Sigmoid colon (tissue), 6 donors: ENCODE measurements at regions not wholly inside any gene's neighbourhood (a gene's known extent, or its start where the extent isn't known, plus 50 kb on each side); places are given as distances from the start of the nearest gene placed in this dataset.

Experiments used
- DNase-seq: peaks from one replicate; pipeline ENCODE4 v3.0.0-alpha.2; 2019
- H3K27ac ChIP-seq, 4 donors: fragments of 200-600 bp; sonication (generic); one replicate each; pipeline ENCODE4 v1.5.1; 2016 to 2019; ENCODE audit warnings: mild to moderate bottlenecking in 1 of 4
- H3K27me3 ChIP-seq, 3 donors: fragments of 200-600 bp; sonication (generic); one replicate each; pipeline ENCODE4 v1.5.1; 2019; ENCODE audit warnings: mild to moderate bottlenecking in 1 of 3
- H3K36me3 ChIP-seq, 4 donors: fragments of 200-600 bp; sonication (generic); one replicate each; pipeline ENCODE4 v1.5.1; 2016 to 2019
- H3K4me1 ChIP-seq, 4 donors: fragments of 200-600 bp; sonication (generic); one replicate each; pipeline ENCODE4 v1.5.1; 2017 to 2019
- H3K4me3 ChIP-seq, 4 donors: fragments of 200-600 bp; sonication (generic); one replicate each; pipeline ENCODE4 v1.5.1; 2017 to 2019; ENCODE audit warnings: mild to moderate bottlenecking in 2 of 4, moderate library complexity in 1 of 4
- H3K9me3 ChIP-seq, 4 donors: fragments of 200-600 bp in 3 of 4; sonication (generic) in 3 of 4; one replicate each; pipeline versions ENCODE4 v1.5.1 to v1.6.1; 2013 to 2019
- EP300 ChIP-seq, 4 donors: sonication (generic); formaldehyde crosslinking; IDR thresholded peaks; one replicate each; pipeline ENCODE4 v1.6.1; 2017; ENCODE audit warnings: antibody characterized with exemption in 4 of 4
- POLR2A ChIP-seq, 2 donors: fragments of 450-650 bp; IDR thresholded peaks; one replicate each; pipeline ENCODE4 v1.6.1; 2016; ENCODE audit warnings: antibody characterized with exemption in 2 of 2, mild to moderate bottlenecking in 2 of 2, moderate library complexity in 2 of 2
- POLR2AphosphoS5 ChIP-seq, 4 donors: sonication (generic); formaldehyde crosslinking; IDR thresholded peaks; one replicate each; pipeline ENCODE4 v1.6.1; 2017; ENCODE audit warnings: antibody characterized with exemption in 4 of 4
- WGBS, 2 donors: extraction: QIAGEN DNeasy Blood & Tissue Kit; methylation state at CpG; one replicate each; pipeline ENCODE4 v1.1.7; 2013; 5-methylcytosine and 5-hydroxymethylcytosine counted together
- intact Hi-C: fragments of 100-400 bp; cut with DNase I; formaldehyde crosslinking; loops from one replicate; pipeline ENCODE4 v1.15.1; 2023
- TF ChIP-seq, protein P1 (sequence below), 4 experiments: fragments of 450-650 bp in 3 of 4; fragments of 200-600 bp in 1 of 4; IDR thresholded peaks; one replicate each; pipeline ENCODE4 v1.5.1; 2016 to 2019; ENCODE audit warnings: antibody characterized with exemption in 4 of 4, mild to moderate bottlenecking in 3 of 4, moderate library complexity in 2 of 4
- donor health status: healthy with polysubstance abuse.
- donor health status: healthy.

DNA sequence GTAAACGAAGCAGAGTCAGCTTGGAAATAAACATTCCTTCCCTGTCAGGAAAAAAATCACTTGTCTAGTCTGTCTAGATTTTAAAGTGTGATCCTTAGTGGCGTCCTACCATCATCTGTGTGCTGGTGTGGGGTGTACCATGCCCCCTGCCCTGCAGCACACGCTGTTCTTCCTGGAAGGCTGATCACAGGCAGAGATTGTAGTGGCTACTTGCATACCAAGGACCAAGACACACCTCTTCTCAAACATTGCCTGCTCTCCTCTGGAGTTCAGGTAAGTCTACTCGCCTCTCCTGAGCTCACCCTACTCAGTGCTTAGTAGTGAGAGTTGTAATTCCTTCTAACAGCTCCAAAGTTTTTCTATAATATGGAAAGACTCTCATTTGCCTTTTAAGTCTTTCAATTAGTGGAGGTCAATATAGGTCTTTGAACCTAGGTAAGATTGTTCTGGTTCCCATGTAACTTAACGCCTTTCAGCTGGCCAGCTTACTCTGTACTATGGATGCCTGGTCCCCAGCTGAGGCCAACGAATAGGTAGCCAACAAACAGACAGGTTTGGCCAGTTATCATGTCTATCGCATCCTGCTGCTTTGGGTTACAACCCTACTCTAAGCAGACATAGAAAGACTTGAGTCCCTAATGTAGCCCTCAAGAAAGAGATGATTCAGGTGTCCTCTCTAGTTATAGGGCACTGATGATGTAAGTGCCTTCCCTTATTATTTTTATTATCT is 55.4 kb downstream of the XCL1 start:
- TF ChIP-seq POLR2AphosphoS5 (IDR thresholded peaks at IDR 0.05), result no peak
- TF ChIP-seq, protein P1, sequence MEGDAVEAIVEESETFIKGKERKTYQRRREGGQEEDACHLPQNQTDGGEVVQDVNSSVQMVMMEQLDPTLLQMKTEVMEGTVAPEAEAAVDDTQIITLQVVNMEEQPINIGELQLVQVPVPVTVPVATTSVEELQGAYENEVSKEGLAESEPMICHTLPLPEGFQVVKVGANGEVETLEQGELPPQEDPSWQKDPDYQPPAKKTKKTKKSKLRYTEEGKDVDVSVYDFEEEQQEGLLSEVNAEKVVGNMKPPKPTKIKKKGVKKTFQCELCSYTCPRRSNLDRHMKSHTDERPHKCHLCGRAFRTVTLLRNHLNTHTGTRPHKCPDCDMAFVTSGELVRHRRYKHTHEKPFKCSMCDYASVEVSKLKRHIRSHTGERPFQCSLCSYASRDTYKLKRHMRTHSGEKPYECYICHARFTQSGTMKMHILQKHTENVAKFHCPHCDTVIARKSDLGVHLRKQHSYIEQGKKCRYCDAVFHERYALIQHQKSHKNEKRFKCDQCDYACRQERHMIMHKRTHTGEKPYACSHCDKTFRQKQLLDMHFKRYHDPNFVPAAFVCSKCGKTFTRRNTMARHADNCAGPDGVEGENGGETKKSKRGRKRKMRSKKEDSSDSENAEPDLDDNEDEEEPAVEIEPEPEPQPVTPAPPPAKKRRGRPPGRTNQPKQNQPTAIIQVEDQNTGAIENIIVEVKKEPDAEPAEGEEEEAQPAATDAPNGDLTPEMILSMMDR (IDR thresholded peaks at IDR 0.05), result no peak
- no peak for TF ChIP-seq EP300 (IDR thresholded peaks at IDR 0.05)
- TF ChIP-seq POLR2A (IDR thresholded peaks at IDR 0.05), result no peak
- no peak overlapping the region for H3K27ac ChIP-seq
- WGBS, 2 donors, result 85 to 87% methylated on average over 7 of the region's 7 CpGs
- peaks cover 0 to 26% (median 21%) of the 10 kb centered on the region in 4 donors for H3K4me1 ChIP-seq
- intact Hi-C loops, result no loop called here
- no peak for DNase-seq
- no peaks in the 10 kb centered on the region for H3K27me3 ChIP-seq
- H3K4me3 ChIP-seq, result no peak overlapping the region
- no peaks in the 10 kb centered on the region for H3K36me3 ChIP-seq
- no peaks in the 10 kb centered on the region for H3K9me3 ChIP-seq

DNA sequence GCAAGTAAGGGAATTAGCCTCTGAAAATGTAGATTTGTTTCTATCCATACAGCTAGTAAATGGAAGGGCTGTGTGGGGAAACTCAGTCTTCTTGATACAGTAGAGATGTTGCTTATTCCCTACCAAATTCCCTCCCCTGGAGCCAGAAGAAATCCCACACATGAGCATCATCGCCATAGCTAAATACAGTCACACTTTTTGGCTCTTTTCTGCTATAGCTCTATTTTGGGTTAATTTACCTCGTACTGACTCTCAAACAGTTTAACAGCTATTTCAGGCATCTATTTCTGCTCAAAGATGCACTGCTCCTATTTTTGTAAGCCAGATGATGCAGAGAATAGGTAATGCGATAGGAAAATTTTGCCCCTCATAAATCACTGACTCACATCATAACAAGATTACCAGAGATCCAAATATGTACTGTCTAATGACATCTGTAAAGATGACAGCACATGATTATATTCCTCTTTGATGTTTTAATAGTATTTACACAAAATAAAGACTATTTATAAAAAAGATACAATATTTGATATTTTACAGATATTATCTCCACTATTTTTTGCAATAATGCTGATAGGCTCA is 58.6 kb downstream of the XCL1 start:
- Histone ChIP-seq H3K27me3 (no peaks in the 10 kb centered on the region), H3K36me3 (no peaks in the 10 kb centered on the region), H3K9me3 (no peaks in the 10 kb centered on the region), H3K4me3 (no peak overlapping the region), H3K27ac (peak overlapping the region; percentile 31 to 78 (median 66)), H3K4me1 (peaks cover 0 to 29% (median 27%) of the 10 kb centered on the region in 4 donors)
- WGBS, 2 donors, result 80 to 81% methylated on average over 3 of the region's 3 CpGs
- TF ChIP-seq, protein P1 (IDR thresholded peaks at IDR 0.05), result no peak
- TF ChIP-seq POLR2AphosphoS5 (IDR thresholded peaks at IDR 0.05) (no peak), POLR2A (IDR thresholded peaks at IDR 0.05) (no peak), EP300 (IDR thresholded peaks at IDR 0.05) (no peak)
- intact Hi-C loops, result no loop called here
- no peak for DNase-seq

DNA sequence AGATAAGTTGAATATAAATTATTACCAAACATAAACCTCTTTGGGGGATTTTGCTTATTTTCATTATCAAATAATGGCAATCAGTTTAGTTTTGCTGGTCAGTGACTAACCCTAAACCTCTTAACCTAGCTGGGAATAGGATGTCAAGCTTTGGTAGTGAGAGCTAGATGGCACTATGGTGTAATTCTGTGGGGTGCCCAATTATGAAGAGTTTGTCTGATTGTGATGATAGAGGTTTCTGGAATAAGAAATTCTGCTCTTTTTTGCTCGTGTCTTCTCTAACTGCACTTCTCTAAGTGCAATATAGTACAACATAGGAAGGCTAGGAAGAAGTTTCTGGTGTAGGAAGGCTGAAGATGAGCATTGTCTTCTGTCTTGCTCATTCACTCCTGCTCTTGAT is 59.8 kb downstream of the XCL1 start:
- no peak for DNase-seq
- WGBS, 2 donors, result 4 to 48% methylated on average over 1 of the region's 1 CpG
- H3K4me3 ChIP-seq, result no peak overlapping the region
- no peaks in the 10 kb centered on the region for H3K36me3 ChIP-seq
- intact Hi-C loops, result no loop called here
- H3K9me3 ChIP-seq, result no peaks in the 10 kb centered on the region
- H3K27ac ChIP-seq, result peak overlapping the region; percentile 62 to 78 (median 66)
- no peaks in the 10 kb centered on the region for H3K27me3 ChIP-seq
- TF ChIP-seq POLR2AphosphoS5 (IDR thresholded peaks at IDR 0.05) (no peak), POLR2A (IDR thresholded peaks at IDR 0.05) (no peak), EP300 (IDR thresholded peaks at IDR 0.05) (no peak)
- TF ChIP-seq, protein P1 (IDR thresholded peaks at IDR 0.05), result no peak
- H3K4me1 ChIP-seq, result peaks cover 0 to 29% (median 27%) of the 10 kb centered on the region in 4 donors

DNA sequence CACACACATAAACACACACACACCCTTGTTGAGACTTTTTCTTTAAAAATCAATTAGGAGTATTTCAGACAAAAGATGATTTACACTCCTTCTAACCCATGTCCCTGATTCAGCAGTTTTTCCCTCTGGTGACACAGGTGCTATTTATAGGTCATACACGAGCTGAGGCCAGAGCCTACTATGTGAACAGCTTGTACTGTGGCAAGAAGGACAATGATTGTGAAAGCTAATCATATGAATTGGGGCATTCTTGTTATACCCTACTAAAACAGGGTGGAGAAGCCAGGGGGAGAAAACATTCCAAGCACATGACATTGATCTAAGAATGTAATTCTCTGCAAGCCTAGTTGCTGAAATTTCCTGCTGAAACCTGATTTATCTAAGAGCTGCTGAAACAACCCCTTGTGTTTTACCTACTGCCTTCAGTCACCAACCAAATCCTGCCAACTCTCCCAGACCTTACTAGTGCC is 60.3 kb downstream of the XCL1 start:
- intact Hi-C loops, result no loop called here
- Histone ChIP-seq H3K36me3 (no peaks in the 10 kb centered on the region), H3K9me3 (no peaks in the 10 kb centered on the region), H3K27me3 (no peaks in the 10 kb centered on the region), H3K27ac (peak overlapping the region; percentile 62 to 78 (median 66)), H3K4me3 (no peak overlapping the region), H3K4me1 (peaks cover 0 to 29% (median 27%) of the 10 kb centered on the region in 4 donors)
- WGBS, 2 donors, result 8 to 29% methylated on average over 1 of the region's 1 CpG
- TF ChIP-seq, protein P1 (IDR thresholded peaks at IDR 0.05), result no peak
- TF ChIP-seq POLR2A (IDR thresholded peaks at IDR 0.05) (no peak), POLR2AphosphoS5 (IDR thresholded peaks at IDR 0.05) (peak; percentile 61 to 79 (median 64)), EP300 (IDR thresholded peaks at IDR 0.05) (peak; percentile 81 to 94 (median 91))
- peak; percentile 79 for DNase-seq
